DMS53 treated with DMSO at 0.1 percent for 48 hours (cell line): ENCODE measurements at regions not wholly inside any gene's neighbourhood (a gene's known extent, or its start where the extent isn't known, plus 50 kb on each side); places are given as distances from the start of the nearest gene placed in this dataset.
"Not testable (repeated sequence)": the region's sequence is repeated elsewhere in the genome, so short reads cannot be mapped to it uniquely, and the experiment has no call there.

ENCODE experiments used
- DNase-seq: peaks from one replicate; lab custom pipeline; 2025; ENCODE audit not compliant: unreplicated experiment; lab: John Stamatoyannopoulos, UW

DNA sequence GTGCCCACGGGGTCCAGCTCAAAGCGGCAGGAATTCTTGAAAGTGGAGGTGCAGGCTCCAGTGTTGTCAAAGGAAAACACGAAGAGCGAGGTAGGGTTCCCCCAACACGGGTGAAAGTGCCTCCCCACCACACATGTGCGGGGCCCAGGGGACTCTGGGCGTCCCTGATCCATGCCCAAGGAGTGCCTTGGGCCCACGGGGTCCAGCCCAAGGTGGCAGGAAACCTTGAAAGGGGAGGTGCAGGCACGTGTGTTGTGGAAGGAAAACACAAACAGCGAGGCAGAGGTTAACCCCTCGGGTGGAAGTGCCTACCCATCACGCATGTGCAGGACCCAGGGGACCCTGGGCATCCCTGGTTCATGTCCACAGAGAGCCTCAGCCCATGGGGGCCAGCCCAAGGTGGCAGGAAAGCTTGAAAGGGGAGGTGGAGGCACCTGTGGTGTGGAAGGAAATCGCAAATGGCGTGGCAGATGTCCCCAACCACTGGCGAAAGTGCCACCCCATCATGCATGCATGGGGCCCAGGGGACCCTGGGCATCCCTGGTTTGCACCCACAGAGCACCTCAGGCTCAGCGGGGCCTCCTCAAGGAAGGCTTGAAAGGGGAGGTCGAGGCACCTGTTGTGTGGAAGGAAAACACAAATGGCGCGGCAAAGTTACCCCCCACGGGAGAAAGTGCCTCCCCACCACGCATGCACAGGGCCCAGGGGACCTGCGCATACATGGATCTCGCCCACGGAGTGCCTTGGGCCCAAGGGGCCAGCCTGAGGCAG lies 584.6 kb downstream of the ALG10 start:
- no peak for DNase-seq

DNA sequence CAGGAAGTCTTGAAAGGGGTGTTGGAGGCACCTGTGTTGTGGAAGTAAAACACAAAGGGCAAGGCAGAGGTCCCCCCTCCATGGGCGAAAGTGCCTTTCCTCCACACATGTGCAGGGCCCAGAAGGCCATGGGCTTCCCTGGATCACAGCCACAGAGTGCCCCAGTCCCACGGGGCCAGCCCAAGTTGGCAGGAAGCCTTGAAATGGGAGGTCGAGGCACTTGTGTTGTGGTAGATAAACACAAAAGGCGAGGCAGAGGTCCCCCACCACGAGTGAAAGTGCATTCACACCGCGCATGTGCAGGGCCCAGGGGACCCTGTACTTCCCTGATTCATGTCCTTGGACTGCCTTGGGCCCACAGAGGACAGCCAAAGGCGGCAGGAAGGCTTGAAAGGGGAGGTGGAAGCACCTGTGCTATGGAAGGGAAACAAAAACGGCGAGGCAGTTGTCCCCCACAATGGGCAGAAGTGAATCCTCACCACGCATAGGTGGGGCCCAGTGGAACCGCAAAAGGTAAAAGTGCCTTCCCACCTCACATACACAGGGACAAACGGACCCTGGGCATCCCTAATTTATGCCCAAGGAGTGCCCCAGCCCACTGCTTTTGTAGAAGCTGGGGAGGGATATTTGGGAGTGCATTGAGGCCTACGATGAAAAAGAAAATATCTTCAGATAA lies 585.4 kb downstream of the ALG10 start:
- no peak for DNase-seq

DNA sequence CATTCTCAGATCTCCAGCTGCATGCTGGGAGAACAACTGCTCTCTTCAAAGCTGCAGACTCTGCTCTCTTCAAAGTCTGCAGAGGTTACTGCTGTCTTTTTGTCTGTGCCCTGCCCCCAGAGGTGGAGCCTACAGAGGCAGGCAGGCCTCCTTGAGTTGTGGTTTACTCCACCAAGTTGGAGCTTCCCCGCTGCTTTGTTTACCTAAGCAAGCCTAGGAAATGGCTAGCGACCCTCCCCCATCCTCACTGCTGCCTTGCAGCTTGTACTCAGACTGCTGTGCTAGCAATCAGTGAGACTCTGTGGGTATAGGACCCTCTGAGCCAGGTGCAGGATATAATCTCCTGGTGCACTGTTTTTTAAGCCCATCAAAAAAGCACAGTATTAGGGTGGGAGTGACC lies 591.7 kb downstream of the ALG10 start:
- DNase-seq, result not testable (repeated sequence)

DNA sequence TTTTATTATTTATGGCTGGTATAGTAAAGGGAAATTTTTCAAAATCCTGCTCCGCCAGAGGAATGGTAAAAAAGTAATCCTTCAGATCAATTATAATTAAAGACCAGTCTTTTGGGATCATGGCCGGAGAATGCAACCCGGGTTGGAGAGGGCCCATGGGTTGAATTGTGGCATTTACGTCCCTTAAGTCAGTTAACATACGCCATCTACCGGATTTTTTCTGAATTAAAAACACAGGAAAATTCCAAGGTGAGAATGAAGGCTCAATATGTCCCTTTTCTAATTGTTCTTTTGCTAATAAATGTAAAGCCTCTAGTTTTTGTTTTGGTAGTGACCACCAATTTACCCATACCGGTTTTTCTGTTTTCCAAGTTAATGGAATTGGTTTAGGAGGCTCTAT lies 602.8 kb downstream of the ALG10 start:
- peak; percentile 3 for DNase-seq

DNA sequence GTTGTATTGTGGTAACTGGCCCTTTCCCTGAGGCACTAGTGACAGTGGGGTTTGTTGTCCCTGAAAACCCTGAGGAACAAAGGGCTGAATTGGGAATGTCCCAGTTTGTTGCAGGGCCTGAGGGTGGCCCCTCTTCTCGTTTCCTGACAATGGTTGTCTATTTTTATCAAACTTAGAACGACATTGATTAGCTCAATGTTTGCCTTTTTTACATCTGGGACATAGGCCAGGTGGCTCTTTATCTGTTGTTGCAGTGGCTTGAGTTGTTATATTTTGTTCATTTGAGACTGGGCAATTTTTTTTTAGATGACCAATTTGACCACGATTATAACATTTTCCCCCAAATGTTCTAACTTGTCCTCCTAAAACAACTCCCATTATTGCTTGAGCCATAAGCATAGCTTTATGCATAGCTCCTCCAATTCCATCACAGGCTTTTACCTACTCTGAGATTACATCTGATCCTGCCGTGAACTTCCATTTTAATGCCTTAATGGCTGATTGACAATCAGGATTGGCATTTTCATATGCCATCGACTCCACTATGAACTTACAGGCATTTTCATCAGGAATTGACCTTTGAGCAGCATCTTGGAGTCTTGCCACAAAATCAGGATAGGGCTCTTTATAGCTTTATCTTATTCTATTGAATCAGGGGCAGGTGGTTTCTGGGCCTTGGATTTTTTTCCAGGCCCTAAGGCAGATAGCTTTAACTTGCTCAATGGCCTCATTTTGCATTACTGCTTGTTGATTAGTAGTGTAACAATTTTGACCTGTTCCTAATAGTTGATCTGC lies 604.3 kb downstream of the ALG10 start:
- DNase-seq, result no peak
